Fibroblast of peridontal ligament (primary cell): ENCODE measurements at regions not wholly inside any gene's neighbourhood (a gene's known extent, or its start where the extent isn't known, plus 50 kb on each side); places are given as distances from the start of the nearest gene placed in this dataset.
"Not testable (repeated sequence)": the region's sequence is repeated elsewhere in the genome, so short reads cannot be mapped to it uniquely, and the experiment has no call there.

Experiments used
- DNase-seq: peaks from one replicate; pipeline ENCODE4 v3.0.0-alpha.2; 2010; ENCODE audit errors: extremely low read depth

DNA sequence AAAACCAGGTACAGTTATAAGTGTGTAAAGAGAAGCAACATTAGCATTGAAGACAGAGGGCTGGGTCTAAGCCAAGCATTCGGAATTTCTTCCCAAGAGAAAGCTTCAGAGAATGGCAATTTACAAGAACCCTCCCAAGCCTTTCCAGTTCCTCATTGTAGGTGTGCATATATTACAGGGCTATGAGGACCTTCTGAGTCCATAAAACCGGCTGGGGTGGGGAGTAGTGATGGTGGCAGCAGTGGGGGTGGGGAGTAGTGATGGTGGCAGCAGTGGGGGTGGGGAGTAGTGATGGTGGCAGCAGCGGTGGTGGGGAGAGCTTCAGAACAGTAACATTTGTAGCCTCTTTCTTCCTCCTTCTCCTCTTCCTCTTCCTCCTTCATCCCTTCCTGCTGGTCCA lies 368.7 kb upstream of the UMPS start:
- DNase-seq, result no peak

DNA sequence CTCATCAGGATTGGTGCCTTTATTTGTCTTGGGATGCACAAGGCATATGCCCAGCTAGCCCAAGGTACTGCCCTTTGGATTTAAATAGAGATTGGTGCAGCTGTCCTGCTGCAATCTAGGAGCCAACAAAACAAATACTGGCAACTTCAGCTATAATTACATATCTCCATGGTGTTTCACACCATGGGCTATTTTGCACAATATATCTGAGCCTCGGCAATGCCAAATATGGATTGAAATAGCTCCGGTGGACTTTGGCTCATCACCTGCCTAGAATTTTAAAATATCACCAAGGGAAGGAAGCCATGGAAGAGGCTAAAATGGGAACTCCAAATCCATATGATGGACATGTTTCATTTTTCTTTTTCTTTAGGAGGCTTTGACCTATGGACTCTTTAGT lies 367.8 kb upstream of the UMPS start:
- DNase-seq, result no peak

DNA sequence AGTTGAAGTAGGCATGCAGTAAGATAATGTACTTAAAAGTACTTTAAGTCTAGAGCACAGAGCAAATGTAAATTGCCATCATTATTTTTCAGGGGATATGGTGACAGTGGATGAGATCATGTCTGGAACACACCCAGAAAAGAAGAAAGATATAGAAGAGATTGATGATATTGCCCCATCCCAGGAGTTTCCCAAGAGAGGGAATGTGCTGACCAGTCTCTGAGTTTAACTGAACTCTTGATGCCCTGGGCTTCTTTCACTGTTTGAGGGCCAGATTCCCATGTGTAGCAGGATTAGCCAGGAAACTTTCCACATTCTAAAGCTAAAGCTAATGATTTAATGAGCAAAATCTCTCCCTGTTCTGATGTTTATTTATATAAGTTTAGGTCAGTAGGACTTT lies 366.8 kb upstream of the UMPS start:
- DNase-seq, result peak; percentile 51

- no peak for DNase-seq
Observed at GRCh38 chr3:124364317-124365020, 365.8 kb upstream of the UMPS start.

- not testable (repeated sequence) for DNase-seq
Observed at GRCh38 chr3:124366655-124367054, 363.6 kb upstream of the UMPS start.

DNA sequence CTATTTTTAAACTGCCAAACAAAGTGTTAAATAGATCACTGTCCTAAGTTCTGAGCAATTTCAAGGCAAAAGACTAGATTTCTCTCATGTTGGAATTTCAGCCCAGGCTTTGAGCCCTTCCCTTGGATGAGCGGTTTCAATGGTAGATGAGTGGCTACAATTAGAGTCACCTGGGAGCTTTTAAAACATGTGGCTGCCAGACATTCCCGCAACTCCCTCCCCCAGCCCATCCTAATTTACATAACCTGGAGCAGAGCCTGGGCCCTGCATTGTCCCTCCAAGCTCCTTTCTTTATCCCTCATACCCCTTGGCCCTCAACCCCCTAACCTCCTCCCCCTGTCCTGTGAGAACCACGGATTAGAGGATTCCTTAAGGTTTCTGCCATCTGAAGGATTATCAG lies 357.5 kb upstream of the UMPS start:
- DNase-seq, result no peak

DNA sequence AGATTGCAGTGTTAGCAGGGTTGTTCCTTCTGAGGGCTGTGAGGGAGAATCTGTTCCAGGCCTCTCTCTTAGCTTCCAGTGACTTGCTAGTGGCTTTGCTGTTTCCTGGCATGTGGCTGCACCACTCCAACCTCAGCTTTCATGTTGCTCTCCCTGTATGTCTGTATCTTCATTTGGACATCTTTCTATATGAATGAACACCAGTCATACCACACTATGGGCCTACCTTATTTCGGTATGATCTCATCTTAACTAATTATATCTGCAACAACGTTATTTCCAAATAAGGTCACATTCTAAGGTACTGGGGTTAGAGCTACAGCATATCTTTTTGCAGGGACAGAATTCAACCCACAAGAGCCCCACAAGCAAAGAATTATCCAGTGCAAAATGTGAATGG lies 356.7 kb upstream of the UMPS start:
- DNase-seq, result no peak

- DNase-seq, result no peak
Observed at GRCh38 chr3:124374583-124374982, 355.7 kb upstream of the UMPS start.

DNA sequence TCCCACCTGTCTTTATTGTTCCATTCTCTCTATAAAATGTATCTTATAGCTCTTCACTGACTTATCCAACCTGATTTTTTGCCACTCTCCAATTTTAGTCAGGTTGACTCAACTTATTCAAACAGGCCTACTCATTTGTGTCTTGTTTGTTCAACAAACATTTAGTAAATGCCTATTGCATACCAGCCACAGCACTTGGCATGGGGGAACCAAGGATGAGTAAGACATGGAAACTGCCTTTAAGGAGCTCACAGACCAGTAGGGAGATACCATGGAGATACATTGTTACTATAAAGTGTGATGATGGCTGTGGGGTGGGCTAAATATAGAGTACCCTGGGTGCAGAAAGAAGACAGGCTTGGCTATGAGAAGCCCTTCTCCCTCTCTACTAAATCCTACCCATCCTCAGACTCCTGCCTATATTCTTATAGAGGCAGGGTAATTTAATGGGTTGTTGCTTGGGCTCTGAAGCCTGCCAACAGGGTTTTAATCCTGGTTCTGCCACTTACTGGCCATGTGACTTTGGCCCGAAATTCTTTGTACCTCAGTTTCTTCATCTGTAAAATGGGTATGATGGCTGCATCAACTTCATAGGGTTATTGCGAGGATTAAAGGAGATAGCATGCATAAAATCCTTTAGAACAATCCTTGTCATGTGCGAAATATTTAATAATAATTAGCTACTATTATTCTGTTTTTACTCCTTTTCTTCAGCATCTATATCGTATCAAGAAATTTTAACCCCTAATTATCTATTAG lies 348.5 kb upstream of the UMPS start:
- DNase-seq, result no peak

DNA sequence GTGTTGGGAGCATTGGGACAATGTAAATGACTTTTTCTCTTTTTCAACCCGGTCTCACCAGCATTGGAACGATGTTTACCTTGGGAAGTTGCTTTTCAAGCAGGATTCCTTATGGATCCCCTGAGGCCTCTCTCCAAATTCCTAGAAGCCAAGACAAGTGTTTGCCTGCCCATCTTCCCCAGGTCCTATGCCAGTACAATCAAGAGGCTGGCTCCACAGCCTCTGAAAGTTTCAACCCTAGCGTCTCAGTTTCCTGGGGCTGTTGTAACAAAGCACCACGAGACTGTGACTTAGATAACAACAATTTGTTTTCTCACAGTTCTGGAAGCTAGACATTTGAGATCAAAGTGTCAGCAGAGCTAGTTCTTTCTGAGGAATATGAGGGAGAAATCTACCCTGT lies 347.2 kb upstream of the UMPS start:
- no peak for DNase-seq

DNA sequence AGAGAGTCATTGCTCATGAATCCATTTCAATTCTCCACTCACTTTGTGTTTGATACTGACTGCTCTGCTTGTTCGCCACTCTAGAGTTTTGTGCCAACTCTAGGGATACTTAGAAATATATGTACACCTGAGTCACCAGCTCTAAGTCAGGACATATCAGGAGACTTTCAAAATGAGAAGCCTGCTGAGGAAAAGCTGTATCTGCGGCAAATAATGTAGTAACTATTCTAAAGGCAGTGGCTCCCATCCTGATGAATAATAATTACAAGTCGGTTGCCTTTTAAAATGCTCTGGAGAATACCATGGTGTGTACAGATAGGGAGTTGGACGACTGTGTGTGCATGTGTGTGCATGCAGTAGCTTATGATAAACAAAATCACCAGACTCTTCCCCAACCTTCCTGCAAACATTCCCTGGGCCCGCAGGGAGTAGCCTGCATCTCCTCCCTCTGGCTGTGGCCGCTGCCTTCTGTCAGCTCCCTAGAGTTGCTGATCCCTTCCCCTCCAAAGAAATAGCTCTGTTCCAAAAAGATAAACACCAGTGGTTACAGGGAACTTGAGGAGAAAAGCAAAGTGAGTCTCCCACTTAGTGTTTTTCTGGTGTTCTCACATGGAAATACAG lies 346.3 kb upstream of the UMPS start:
- no peak for DNase-seq

- no peak for DNase-seq
Observed at GRCh38 chr3:124384527-124384926, 345.7 kb upstream of the UMPS start.

DNA sequence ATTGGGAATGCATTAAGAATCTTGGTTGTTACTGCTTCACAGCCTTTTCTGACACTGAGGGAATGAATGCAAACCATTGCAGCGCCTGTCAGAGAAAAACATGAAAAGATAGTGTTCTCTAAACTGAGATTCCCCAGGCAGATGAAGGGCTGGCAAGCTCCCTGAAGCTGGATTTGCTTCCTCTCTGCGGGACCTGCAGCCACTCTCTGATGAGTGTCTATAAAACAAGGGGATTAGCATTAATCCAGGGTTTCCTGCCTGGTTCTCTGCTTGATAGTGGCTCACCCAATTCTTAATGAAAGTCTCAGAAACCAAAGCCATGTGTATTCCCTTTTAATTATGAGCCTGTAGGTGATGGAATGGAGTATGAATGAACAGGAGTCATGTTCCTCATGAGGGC lies 344.3 kb upstream of the UMPS start:
- DNase-seq, result no peak

GRCh38 chr3:124386996-124387595 lies 343.2 kb upstream of the UMPS start:
- no peak for DNase-seq

DNA sequence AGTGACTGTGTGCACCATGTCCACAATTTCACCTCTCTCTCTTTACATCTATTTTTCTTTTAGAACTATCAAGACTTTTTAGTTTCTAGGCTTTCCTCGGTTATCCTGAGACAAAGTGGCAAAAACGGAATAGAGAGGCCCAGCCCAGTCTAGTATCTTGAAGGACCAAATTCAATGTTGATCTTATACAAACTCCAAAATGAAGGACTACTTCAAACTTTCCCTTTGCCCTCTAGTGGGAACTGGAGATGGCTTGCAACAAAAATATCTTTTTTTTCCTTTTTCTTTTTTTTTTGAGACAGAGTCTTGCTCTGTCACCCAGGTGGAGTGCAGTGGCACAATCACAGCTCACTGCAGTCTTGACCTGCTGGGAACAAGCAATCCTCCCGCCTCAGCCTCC lies 338.5 kb upstream of the UMPS start:
- no peak for DNase-seq

GRCh38 chr3:124393340-124393739 lies 336.9 kb upstream of the UMPS start:
- no peak for DNase-seq

- DNase-seq, result no peak
Observed at GRCh38 chr3:124395162-124395561, 335.1 kb upstream of the UMPS start.

GRCh38 chr3:124395584-124396338 lies 334.5 kb upstream of the UMPS start:
- peak; percentile 3 for DNase-seq

DNA sequence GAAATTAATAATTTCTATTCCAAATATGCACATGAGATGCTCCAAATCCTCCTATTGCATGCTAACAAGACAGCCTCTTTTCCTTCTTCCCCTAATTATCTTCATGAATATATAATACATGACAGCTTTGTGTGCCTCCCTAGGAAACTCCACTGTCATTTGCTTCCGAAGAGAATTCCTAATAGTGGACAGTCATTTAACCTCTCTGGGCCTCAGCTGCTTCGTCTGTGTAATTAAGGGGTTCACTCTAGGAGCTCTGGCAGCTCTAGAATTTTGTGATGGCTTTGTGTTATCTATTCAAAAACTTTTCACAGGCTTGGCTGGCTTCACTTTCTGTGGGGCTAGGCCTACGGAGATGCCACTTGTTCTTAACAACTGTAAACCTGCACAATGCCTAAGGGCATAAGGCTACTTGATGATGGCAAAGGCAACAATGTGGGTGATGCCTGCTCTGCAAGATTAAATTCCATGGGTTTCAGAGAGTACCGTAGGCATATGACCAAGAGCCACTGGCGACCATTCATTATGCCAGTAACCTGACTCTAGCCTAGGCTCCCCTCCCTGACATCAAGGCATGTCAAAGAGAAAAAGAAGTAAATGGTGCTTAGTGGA lies 333.8 kb upstream of the UMPS start:
- no peak for DNase-seq

- DNase-seq, result no peak
Observed at GRCh38 chr3:124397088-124397487, 333.2 kb upstream of the UMPS start.

GRCh38 chr3:124398594-124398993 lies 331.7 kb upstream of the UMPS start:
- DNase-seq, result no peak

GRCh38 chr3:124401843-124402242 lies 328.4 kb upstream of the UMPS start:
- peak; percentile 4 for DNase-seq
